ENCODE measurements at regions not wholly inside any gene's neighbourhood (a gene's known extent, or its start where the extent isn't known, plus 50 kb on each side); places are given as distances from the start of the nearest gene placed in this dataset.

GRCh38 chr3:193943851-193944517 lies 192.0 kb upstream of the HES1 start (continued):
- no peak for TF ChIP-seq FOXA1 (IDR thresholded peaks at IDR 0.05)
- TF ChIP-seq EGR1 (IDR thresholded peaks at IDR 0.05; ENCODE audit: low read depth in 2 of 2) = no peak
- no peak for TF ChIP-seq HNF4A (conservative IDR thresholded peaks at IDR 0.05)

- Histone ChIP-seq H3K4me1 (ENCODE audit: control insufficient read depth in 4 of 4, insufficient read depth in 4 of 4, low read length in 3 of 4) (no peaks in the 10 kb centered on the region), H3K4me3 (ENCODE audit: low read depth in 1 of 3, low read length in 3 of 3) (no peak overlapping the region), H3K36me3 (ENCODE audit: control insufficient read depth in 4 of 4, insufficient read depth in 3 of 4, low read depth in 1 of 4, low read length in 3 of 4) (no peaks in the 10 kb centered on the region), H3K9me3 (ENCODE audit: control insufficient read depth in 4 of 4, low read length in 3 of 4) (no peaks in the 10 kb centered on the region), H3K27me3 (ENCODE audit: control insufficient read depth in 4 of 4, insufficient read depth in 4 of 4, low read length in 3 of 4) (no peaks in the 10 kb centered on the region), H3K27ac (ENCODE audit: low read depth in 1 of 2, low read length in 2 of 2) (no peak overlapping the region), H3K9ac (ENCODE audit: low read depth in 1 of 2, low read length in 2 of 2) (no peak overlapping the region)
- WGBS = 90% methylated on average over 7 of the region's 7 CpGs
- TF ChIP-seq EGR1 (IDR thresholded peaks at IDR 0.05; ENCODE audit: low read depth in 2 of 2) (no peak), REST (IDR thresholded peaks at IDR 0.05) (no peak), NR2F2 (IDR thresholded peaks at IDR 0.05) (no peak), FOXA2 (IDR thresholded peaks at IDR 0.05) (no peak), GABPA (IDR thresholded peaks at IDR 0.05 in 1 of 2, conservative IDR thresholded peaks at IDR 0.05 in 1 of 2) (no peak), RXRA (IDR thresholded peaks at IDR 0.05) (no peak), JUND (IDR thresholded peaks at IDR 0.05) (no peak)
- no peak for DNase-seq (ENCODE audit: low spot score)
These were observed 191.4 kb upstream of the HES1 start for GRCh38 chr3:193944518-193944884.

GRCh38 chr3:193945143-193945542 lies 190.8 kb upstream of the HES1 start:
- no peak overlapping the region for H3K9ac ChIP-seq (ENCODE audit: low read depth in 1 of 2, low read length in 2 of 2)
- H3K4me1 ChIP-seq (ENCODE audit: control insufficient read depth in 4 of 4, insufficient read depth in 4 of 4, low read length in 3 of 4) = no peaks in the 10 kb centered on the region
- no peaks in the 10 kb centered on the region for H3K27me3 ChIP-seq (ENCODE audit: control insufficient read depth in 4 of 4, insufficient read depth in 4 of 4, low read length in 3 of 4)
- DNase-seq (ENCODE audit: low spot score) = no peak
- H3K9me3 ChIP-seq (ENCODE audit: control insufficient read depth in 4 of 4, low read length in 3 of 4) = no peaks in the 10 kb centered on the region
- H3K27ac ChIP-seq (ENCODE audit: low read depth in 1 of 2, low read length in 2 of 2) = no peak overlapping the region
- 78% methylated on average over 5 of the region's 5 CpGs for WGBS
- no peak overlapping the region for H3K4me3 ChIP-seq (ENCODE audit: low read depth in 1 of 3, low read length in 3 of 3)
- H3K36me3 ChIP-seq (ENCODE audit: control insufficient read depth in 4 of 4, insufficient read depth in 3 of 4, low read depth in 1 of 4, low read length in 3 of 4) = no peaks in the 10 kb centered on the region
- TF ChIP-seq RAD21 (IDR thresholded peaks at IDR 0.05) = peak in 1 of 2 donors; percentile 19
- no peak for TF ChIP-seq MAX (IDR thresholded peaks at IDR 0.05)

- Histone ChIP-seq H3K9me3 (ENCODE audit: control insufficient read depth in 4 of 4, low read length in 3 of 4) (no peaks in the 10 kb centered on the region), H3K36me3 (ENCODE audit: control insufficient read depth in 4 of 4, insufficient read depth in 3 of 4, low read depth in 1 of 4, low read length in 3 of 4) (no peaks in the 10 kb centered on the region), H3K4me3 (ENCODE audit: low read depth in 1 of 3, low read length in 3 of 3) (no peak overlapping the region), H3K27ac (ENCODE audit: low read depth in 1 of 2, low read length in 2 of 2) (no peak overlapping the region), H3K9ac (ENCODE audit: low read depth in 1 of 2, low read length in 2 of 2) (no peak overlapping the region), H3K27me3 (ENCODE audit: control insufficient read depth in 4 of 4, insufficient read depth in 4 of 4, low read length in 3 of 4) (no peaks in the 10 kb centered on the region), H3K4me1 (ENCODE audit: control insufficient read depth in 4 of 4, insufficient read depth in 4 of 4, low read length in 3 of 4) (no peaks in the 10 kb centered on the region)
- TF ChIP-seq GABPA (IDR thresholded peaks at IDR 0.05 in 1 of 2, conservative IDR thresholded peaks at IDR 0.05 in 1 of 2) = no peak
- TF ChIP-seq HNF4G (IDR thresholded peaks at IDR 0.05) = no peak
- TF ChIP-seq SP1 (IDR thresholded peaks at IDR 0.05) = no peak
- no peak for TF ChIP-seq NR2F2 (IDR thresholded peaks at IDR 0.05)
- TF ChIP-seq EGR1 (IDR thresholded peaks at IDR 0.05; ENCODE audit: low read depth in 2 of 2) = no peak
- TF ChIP-seq FOXA1 (IDR thresholded peaks at IDR 0.05) = no peak
- TF ChIP-seq HNF4A (conservative IDR thresholded peaks at IDR 0.05) = no peak
- no peak for DNase-seq (ENCODE audit: low spot score)
- 74% methylated on average over 5 of the region's 5 CpGs for WGBS
These were observed 189.0 kb upstream of the HES1 start for GRCh38 chr3:193946945-193947344.

Measured in liver (tissue), 7 donors.